ENCODE measurements at regions not wholly inside any gene's neighbourhood (a gene's known extent, or its start where the extent isn't known, plus 50 kb on each side); places are given as distances from the start of the nearest gene placed in this dataset.
A peak's percentile ranks its signal among the peaks of the same experiment; 100 is the strongest.

GRCh38 chr1:60906039-60906438 lies 176.3 kb upstream of the NFIA start:
- no peak for TF ChIP-seq CTCF (IDR thresholded peaks at IDR 0.05; ENCODE audit: control extremely low read depth in 1 of 3, insufficient read depth in 1 of 3, low read depth in 1 of 3, low read length in 3 of 3)
- no peak for TF ChIP-seq RAD21 (IDR thresholded peaks at IDR 0.05 in 1 of 2, conservative IDR thresholded peaks at IDR 0.05 in 1 of 2; ENCODE audit: low read depth in 2 of 2, low read length in 2 of 2)
- TF ChIP-seq SP1 (IDR thresholded peaks at IDR 0.05; ENCODE audit: low read depth, low read length), result no peak
- TF ChIP-seq ASH2L (IDR thresholded peaks at IDR 0.05; ENCODE audit: low read length), result no peak
- peak; percentile 85 for TF ChIP-seq CEBPB (IDR thresholded peaks at IDR 0.05; ENCODE audit: low read depth, low read length)
- no peak for TF ChIP-seq EP300 (IDR thresholded peaks at IDR 0.05; ENCODE audit: borderline replicate concordance in 1 of 2, low read depth in 2 of 2, low read length in 2 of 2)
- TF ChIP-seq POLR2AphosphoS5 (IDR thresholded peaks at IDR 0.05; ENCODE audit: low read depth, low read length), result no peak
- TF ChIP-seq ZNF274 (IDR thresholded peaks at IDR 0.05; ENCODE audit: borderline replicate concordance, extremely low read depth, low read length), result no peak
- TF ChIP-seq JUN (IDR thresholded peaks at IDR 0.05; ENCODE audit: low read depth, low read length), result no peak
- TF ChIP-seq CBX5 (IDR thresholded peaks at IDR 0.05; ENCODE audit: low read depth, low read length), result no peak
- no peak for TF ChIP-seq GTF2F1 (IDR thresholded peaks at IDR 0.05; ENCODE audit: borderline replicate concordance, low read depth, low read length)
